A673 (cell line): ENCODE measurements at regions not wholly inside any gene's neighbourhood (a gene's known extent, or its start where the extent isn't known, plus 50 kb on each side); places are given as distances from the start of the nearest gene placed in this dataset.

Experiments used
- CTCF ChIP-seq: fragments of 300-800, 200-600 bp; sonication (generic); conservative IDR thresholded peaks from 2 replicates; pipeline ENCODE4 v1.5.1; 2017; ENCODE audit warnings: low read depth, mild to moderate bottlenecking, antibody characterized with exemption, low read length, moderate library complexity, mixed read lengths
- EZH2 ChIP-seq: fragments of 200-600 bp; sonication (generic); IDR thresholded peaks from 2 replicates; pipeline ENCODE4 v1.6.1; 2017; ENCODE audit warnings: borderline replicate concordance, low read depth, mild to moderate bottlenecking, mixed read lengths, antibody characterized with exemption, low read length; ENCODE audit not compliant: poor library complexity, severe bottlenecking

- TF ChIP-seq CTCF (no peak), EZH2 (no peak)
These were observed 609.7 kb upstream of the ARRDC4 start for GRCh38 chr15:97350813-97351212.
